MM.1S (cell line): ENCODE measurements at regions not wholly inside any gene's neighbourhood (a gene's known extent, or its start where the extent isn't known, plus 50 kb on each side); places are given as distances from the start of the nearest gene placed in this dataset.

Source experiments
- EZH2 ChIP-seq: fragments of 300-600 bp; sonication (generic); optimal IDR thresholded peaks from 2 replicates; pipeline ENCODE3; 2017; ENCODE audit warnings: low read depth, mild to moderate bottlenecking, antibody characterized with exemption, low read length, mixed read lengths
- EZH2phosphoT487 ChIP-seq: fragments of 300-600 bp; sonication (generic); IDR thresholded peaks from 2 replicates; pipeline ENCODE4 v1.6.1; 2018; ENCODE audit warnings: antibody characterized with exemption, low read length
- TF ChIP-seq, protein P1 (sequence below): fragments of 300-600 bp; sonication (generic); IDR thresholded peaks from 2 replicates; pipeline ENCODE4 v1.5.1; 2016; ENCODE audit warnings: antibody characterized with exemption, low read length, mixed read lengths

DNA sequence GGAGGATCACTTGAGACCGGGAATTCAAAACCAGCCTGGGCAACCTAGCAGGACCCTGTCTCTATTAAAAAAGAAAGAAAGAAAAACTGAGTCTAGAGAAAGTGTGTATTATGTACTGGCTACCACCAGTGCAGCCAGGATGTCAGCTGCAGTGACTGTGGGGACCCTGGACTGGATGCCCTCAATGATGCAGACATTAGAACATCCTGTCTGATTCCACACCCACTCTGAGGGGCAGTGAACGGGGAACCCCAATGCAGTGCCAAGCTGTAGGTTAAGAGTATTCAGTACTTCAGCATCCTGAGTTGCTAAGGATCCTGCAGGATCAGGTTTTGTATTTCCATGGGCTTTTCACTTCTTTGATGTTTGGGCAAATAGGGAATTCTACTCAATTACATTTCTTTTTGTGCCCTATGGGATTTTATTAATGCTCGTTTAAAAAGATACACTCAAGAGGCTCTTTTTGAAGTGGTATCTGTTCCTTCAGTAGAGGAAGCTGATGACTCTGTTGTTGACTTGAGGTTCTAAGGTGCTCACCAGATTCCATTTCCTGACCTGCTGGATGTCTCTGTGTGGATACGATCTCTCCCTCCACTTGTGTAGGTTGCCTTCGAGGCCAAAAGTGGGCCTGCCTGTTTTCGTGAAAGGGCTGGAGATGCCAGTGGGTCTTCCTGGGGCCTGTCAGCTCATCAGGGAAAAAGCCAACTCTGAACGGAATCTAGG lies 85.9 kb upstream of the CLCN4 start:
- TF ChIP-seq, protein P1, sequence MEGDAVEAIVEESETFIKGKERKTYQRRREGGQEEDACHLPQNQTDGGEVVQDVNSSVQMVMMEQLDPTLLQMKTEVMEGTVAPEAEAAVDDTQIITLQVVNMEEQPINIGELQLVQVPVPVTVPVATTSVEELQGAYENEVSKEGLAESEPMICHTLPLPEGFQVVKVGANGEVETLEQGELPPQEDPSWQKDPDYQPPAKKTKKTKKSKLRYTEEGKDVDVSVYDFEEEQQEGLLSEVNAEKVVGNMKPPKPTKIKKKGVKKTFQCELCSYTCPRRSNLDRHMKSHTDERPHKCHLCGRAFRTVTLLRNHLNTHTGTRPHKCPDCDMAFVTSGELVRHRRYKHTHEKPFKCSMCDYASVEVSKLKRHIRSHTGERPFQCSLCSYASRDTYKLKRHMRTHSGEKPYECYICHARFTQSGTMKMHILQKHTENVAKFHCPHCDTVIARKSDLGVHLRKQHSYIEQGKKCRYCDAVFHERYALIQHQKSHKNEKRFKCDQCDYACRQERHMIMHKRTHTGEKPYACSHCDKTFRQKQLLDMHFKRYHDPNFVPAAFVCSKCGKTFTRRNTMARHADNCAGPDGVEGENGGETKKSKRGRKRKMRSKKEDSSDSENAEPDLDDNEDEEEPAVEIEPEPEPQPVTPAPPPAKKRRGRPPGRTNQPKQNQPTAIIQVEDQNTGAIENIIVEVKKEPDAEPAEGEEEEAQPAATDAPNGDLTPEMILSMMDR, result no peak
- no peak for TF ChIP-seq EZH2phosphoT487
- no peak for TF ChIP-seq EZH2
